ENCODE measurements at regions not wholly inside any gene's neighbourhood (a gene's known extent, or its start where the extent isn't known, plus 50 kb on each side); places are given as distances from the start of the nearest gene placed in this dataset.

- DNase-seq (ENCODE audit: low read depth in 2 of 2) = no peak
These were observed 108.1 kb downstream of the DHX15 start for GRCh38 chr4:24476282-24476681.

GRCh38 chr4:24475756-24476155 lies 108.6 kb downstream of the DHX15 start:
- DNase-seq (ENCODE audit: low read depth in 2 of 2) = no peak

GRCh38 chr4:24473309-24473721 lies 111.0 kb downstream of the DHX15 start:
- no peak for DNase-seq (ENCODE audit: low read depth in 2 of 2)

- peak in 1 of 2 experiments; percentile 53 for DNase-seq (ENCODE audit: low read depth in 2 of 2)
These were observed 111.6 kb downstream of the DHX15 start for GRCh38 chr4:24472514-24473308.

- DNase-seq (ENCODE audit: low read depth in 2 of 2) = no peak
These were observed 112.2 kb downstream of the DHX15 start for GRCh38 chr4:24472161-24472510.

DNA sequence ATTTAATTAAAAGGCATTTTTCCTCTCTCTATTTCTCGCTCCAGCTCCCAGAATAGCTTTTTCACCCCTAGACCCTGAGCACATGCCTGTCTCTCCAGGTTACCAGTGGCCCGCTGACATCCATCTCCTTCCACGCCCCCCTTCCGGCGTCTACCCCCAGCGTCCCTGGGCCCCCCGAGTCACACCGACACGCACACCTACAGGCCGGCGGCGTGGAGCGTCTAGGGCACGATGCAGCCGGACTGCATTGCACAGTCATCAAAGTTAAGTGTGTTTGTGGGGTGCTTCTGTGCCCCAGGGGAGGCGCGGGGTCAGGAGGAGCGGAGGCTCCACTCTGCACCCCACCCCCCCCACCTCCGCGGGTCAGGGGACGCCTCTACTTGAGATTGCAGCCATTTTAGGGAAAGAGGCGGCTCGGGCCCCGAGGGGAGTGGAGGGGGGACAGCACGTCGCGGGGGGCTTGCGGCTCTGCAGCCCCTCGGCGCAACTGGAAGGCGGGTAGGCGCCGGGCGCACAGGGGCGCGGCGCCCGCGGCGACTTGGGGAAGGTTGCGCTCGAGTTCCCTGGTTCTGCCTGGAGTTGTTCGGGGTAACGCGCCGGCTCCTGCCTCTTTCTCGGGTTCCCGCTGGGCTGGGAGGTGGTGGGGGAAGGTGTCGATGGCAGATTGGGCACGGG lies 112.7 kb downstream of the DHX15 start:
- no peak for DNase-seq (ENCODE audit: low read depth in 2 of 2)

- no peak for DNase-seq (ENCODE audit: low read depth in 2 of 2)
These were observed 113.5 kb downstream of the DHX15 start for GRCh38 chr4:24470666-24471485.

DNA sequence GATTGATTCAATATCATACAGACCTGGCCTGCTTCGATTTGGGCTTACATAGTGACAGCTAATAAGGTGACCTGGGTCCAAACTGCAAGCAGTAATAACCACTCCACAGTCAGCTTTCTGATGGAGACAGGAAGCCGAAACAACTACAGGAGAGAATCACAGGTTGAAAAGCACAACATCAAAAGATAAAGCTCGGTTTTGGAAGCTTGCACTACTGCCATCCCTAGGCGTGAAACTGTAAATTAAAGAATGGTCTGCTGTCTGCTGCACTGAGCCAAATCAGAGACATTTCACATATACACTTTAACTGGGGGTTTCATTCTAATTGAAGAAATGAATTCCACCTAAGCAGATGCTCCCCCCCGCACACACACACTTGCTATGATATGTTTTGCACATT lies 116.3 kb downstream of the DHX15 start:
- no peak for DNase-seq (ENCODE audit: low read depth in 2 of 2)

DNA sequence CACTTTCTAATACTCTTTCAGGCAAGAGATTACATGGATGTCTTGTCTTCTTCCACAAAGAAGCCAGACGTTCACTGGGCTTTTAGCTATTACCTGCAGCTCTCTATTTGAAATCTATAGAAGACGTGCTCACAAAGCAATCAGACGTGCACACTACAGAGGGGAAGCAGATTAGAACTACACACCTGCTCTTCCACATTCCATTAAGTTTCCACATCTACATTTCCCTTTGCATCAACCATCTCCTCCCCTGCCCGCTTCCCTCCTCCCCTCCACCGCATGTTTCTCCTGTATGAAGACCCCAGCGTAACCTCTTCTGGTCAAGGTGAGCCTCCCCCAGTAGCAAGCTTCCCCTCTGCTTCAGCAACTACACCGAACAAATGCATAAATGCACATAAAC lies 119.8 kb downstream of the DHX15 start:
- DNase-seq (ENCODE audit: low read depth in 2 of 2) = no peak

DNA sequence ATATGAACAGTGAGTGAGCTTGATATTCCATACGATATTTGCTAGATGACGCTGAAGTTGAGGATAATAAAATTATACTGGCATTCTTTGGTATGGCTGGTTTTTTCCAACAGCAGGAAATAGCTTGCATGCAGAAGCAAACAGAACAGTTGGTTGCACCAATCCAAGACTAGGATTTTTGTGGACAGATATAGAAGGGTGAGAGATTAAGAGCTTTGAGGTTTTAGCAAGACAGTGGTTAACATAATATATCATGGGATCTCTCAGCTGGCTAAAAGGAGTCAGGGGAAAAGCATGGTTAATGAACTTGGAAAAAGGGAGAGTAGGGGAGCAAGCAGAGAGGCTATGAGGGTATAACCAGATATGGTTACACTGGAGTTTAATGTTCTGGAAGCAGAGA lies 127.9 kb downstream of the DHX15 start:
- no peak for DNase-seq (ENCODE audit: low read depth in 2 of 2)

GRCh38 chr4:24453951-24454350 lies 130.4 kb downstream of the DHX15 start:
- no peak for DNase-seq (ENCODE audit: low read depth in 2 of 2)

DNA sequence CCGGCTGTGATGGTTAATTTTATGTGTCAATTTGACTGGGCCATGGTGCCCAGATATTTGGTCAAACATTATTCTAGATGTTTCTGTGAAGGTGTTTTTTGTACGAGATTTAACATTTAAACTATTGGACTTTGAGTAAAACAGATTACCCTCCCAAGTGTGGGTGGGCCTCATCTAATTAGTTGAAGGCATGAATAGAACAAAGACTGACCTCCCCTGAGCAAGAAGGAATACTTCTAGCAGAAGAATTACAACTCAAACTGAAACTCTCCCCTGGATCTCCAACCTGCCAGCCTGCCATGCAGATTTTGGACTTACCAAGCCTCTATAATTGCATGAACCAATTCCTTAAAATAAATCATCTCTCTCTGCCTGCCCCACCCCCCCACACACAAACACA lies 132.5 kb downstream of the DHX15 start:
- DNase-seq (ENCODE audit: low read depth in 2 of 2) = no peak

GRCh38 chr4:24443200-24443599 lies 141.2 kb downstream of the DHX15 start:
- no peak for DNase-seq (ENCODE audit: low read depth in 2 of 2)

- DNase-seq (ENCODE audit: low read depth in 2 of 2) = no peak
These were observed 143.6 kb downstream of the DHX15 start for GRCh38 chr4:24440765-24441164.

- DNase-seq (ENCODE audit: low read depth in 2 of 2) = no peak
These were observed 150.1 kb downstream of the DHX15 start for GRCh38 chr4:24434241-24434640.

DNA sequence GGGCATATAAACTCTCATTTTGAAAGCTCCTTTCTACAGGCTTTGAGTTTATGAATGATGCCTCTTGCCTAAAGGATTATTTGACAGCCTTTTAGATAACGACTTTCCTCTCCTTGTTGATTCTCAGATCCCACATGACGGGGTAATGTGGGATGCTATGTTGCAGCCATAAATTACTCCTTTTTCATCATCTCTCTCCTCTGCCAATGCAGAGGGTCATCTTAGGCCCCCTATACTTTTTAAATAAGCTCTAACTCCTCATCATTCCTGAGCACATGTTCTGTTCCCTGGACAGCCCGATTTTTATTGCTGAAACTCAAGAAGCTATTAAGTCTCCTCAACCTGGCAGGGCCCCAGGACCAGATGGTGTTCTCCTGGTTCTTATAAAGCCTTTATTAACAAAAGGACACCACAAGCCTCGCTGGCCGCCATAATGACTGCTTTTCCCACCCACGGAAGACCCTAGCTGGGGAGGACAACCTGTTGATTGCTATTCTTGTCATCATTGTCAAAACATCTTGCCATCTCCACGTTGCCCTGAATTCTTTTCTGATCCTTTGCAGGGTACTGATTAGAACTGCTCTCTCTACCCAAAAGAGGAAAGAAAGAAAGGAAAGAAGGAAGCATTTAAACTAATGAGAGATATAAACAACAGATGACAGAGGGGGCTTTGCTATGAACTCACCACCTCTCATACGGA lies 150.7 kb downstream of the DHX15 start:
- DNase-seq (ENCODE audit: low read depth in 2 of 2) = no peak

DNA sequence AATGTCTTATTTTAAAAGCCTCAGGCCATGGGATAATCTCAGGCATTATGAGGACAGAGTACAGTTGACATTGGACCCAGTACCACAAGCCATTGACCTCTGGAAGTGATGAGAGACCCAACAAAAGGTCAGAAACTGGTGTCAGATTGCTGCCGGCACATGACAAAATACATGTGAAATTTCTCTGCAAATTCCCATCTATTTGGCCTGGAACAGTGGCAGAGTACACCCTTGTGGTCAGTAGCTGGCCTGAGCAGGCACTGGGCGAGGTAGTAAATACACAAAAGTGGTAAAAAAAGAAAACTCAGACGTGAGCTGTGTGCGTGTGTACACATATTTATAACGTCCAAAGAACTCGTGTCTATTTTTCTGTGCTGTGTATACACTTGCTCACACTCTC lies 155.5 kb downstream of the DHX15 start:
- DNase-seq (ENCODE audit: low read depth in 2 of 2) = no peak

GRCh38 chr4:24426557-24426956 lies 157.8 kb downstream of the DHX15 start:
- DNase-seq (ENCODE audit: low read depth in 2 of 2) = no peak

- no peak for DNase-seq (ENCODE audit: low read depth in 2 of 2)
These were observed 158.5 kb downstream of the DHX15 start for GRCh38 chr4:24425863-24426262.

DNA sequence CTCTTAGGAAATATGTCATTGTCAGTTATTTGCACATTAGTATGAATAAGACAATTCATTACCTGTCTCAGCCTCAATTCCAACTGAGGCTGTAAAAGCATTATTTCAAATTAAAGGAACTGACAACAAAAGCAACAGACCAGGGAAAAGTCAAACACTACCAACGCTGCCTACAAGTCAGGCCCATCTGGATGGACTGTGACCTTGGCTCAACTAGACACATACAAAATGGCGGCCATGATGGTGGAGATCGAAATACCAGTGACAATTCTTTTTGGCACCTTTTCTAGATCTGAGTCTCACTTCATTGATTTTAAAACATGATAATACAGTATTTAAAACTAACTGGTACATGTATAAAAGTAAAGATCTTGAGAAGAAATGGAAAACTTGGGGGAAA lies 160.7 kb downstream of the DHX15 start:
- no peak for DNase-seq (ENCODE audit: low read depth in 2 of 2)

GRCh38 chr4:24422644-24423043 lies 161.7 kb downstream of the DHX15 start:
- no peak for DNase-seq (ENCODE audit: low read depth in 2 of 2)

Data from fibroblast of skin of left biceps (primary cell).